K562 (cell line): ENCODE measurements at regions not wholly inside any gene's neighbourhood (a gene's known extent, or its start where the extent isn't known, plus 50 kb on each side); places are given as distances from the start of the nearest gene placed in this dataset.
"Not testable (repeated sequence)": the region's sequence is repeated elsewhere in the genome, so short reads cannot be mapped to it uniquely, and the experiment has no call there.

ENCODE experiments used
- CAMTA2 ChIP-seq: fragments of 250-450 bp; sonication (Bioruptor Pico); conservative IDR thresholded peaks from 2 replicates; pipeline ENCODE4 v1.5.1; 2022
- CBX1 ChIP-seq: sonication (generic); IDR thresholded peaks from 2 replicates; pipeline ENCODE4 v1.6.1; 2016; ENCODE audit warnings: antibody characterized with exemption, low read depth, mild to moderate bottlenecking
- EP300 ChIP-seq: IDR thresholded peaks from 2 replicates; pipeline ENCODE4 v1.6.1; 2012; ENCODE audit warnings: low read length, improper control_type of control experiment
- MTA3 ChIP-seq: fragments of 450-650 bp; formaldehyde crosslinking; IDR thresholded peaks from 2 replicates; pipeline ENCODE4 v1.6.1; 2017; ENCODE audit warnings: mild to moderate bottlenecking, borderline replicate concordance
- PRPF4 ChIP-seq: fragments of 200-400 bp; formaldehyde crosslinking; IDR thresholded peaks from one replicate; pipeline ENCODE4 v1.6.1; 2017; ENCODE audit warnings: low read length, low read depth, mild to moderate bottlenecking; ENCODE audit not compliant: insufficient read depth, poor library complexity, severe bottlenecking
- PTBP1 ChIP-seq: fragments of 200-400 bp; formaldehyde crosslinking; IDR thresholded peaks from 2 replicates; pipeline ENCODE4 v1.6.1; 2017; ENCODE audit warnings: low read depth, low read length
- RBFOX2 ChIP-seq: fragments of 200-400 bp; formaldehyde crosslinking; IDR thresholded peaks from 2 replicates; pipeline ENCODE4 v1.6.1; 2017; ENCODE audit warnings: low read depth, mild to moderate bottlenecking, low read length, moderate library complexity
- ZSCAN29 ChIP-seq: fragments of 450-650 bp; IDR thresholded peaks from 2 replicates; pipeline ENCODE4 v1.6.1; 2017
- TF ChIP-seq, protein P1 (sequence below): sonication (generic); formaldehyde crosslinking; IDR thresholded peaks from 2 replicates; pipeline ENCODE4 v1.8.0; 2022; ENCODE audit warnings: mild to moderate bottlenecking, missing genetic modification reagents
- TF ChIP-seq, protein P2 (sequence below), 3 experiments: IDR thresholded peaks in 2 of 3; conservative IDR thresholded peaks in 1 of 3; 2 replicates each; pipeline ENCODE4 v1.5.1; 2011 to 2012; ENCODE audit warnings: low read length in 3 of 3, mild to moderate bottlenecking in 3 of 3, control low read depth in 2 of 3, improper control_type of control experiment in 1 of 3, inconsistent platforms in 1 of 3, low read depth in 1 of 3, mixed read lengths in 1 of 3, moderate library complexity in 1 of 3; ENCODE audit not compliant: insufficient read depth in 2 of 3
- TF ChIP-seq, protein P3 (sequence below): sonication (generic); formaldehyde crosslinking; IDR thresholded peaks from 2 replicates; pipeline ENCODE4 v1.8.0; 2023; ENCODE audit warnings: mild to moderate bottlenecking, missing genetic modification reagents

DNA sequence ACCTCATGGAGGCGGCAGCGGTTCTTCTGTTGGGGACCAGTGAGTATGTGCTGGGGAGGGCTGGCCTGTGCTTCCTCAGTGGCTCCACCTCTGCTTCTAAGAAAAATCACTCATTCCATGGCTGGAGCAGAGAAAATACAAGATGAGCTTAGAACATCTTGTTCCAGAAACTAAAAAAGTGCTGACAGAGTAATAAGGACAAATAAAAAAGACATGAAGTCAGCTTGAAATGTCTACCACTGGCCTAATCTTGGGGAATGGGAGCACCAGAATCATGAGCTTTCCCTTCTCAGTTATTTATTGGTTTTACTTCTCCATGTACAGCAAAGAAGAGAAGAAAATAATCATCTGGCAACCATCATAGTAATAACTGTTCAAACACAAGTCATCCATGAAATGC, 81.1 kb upstream of the TEKT4 start:
- not testable (repeated sequence) for TF ChIP-seq PTBP1; EP300; PRPF4; RBFOX2; CBX1; CAMTA2 (CRISPR knock-in tag); MTA3; ZSCAN29
- TF ChIP-seq, protein P1, sequence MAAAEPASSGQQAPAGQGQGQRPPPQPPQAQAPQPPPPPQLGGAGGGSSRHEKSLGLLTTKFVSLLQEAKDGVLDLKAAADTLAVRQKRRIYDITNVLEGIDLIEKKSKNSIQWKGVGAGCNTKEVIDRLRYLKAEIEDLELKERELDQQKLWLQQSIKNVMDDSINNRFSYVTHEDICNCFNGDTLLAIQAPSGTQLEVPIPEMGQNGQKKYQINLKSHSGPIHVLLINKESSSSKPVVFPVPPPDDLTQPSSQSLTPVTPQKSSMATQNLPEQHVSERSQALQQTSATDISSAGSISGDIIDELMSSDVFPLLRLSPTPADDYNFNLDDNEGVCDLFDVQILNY (CRISPR knock-in tag), result not testable (repeated sequence)
- TF ChIP-seq, protein P2, sequence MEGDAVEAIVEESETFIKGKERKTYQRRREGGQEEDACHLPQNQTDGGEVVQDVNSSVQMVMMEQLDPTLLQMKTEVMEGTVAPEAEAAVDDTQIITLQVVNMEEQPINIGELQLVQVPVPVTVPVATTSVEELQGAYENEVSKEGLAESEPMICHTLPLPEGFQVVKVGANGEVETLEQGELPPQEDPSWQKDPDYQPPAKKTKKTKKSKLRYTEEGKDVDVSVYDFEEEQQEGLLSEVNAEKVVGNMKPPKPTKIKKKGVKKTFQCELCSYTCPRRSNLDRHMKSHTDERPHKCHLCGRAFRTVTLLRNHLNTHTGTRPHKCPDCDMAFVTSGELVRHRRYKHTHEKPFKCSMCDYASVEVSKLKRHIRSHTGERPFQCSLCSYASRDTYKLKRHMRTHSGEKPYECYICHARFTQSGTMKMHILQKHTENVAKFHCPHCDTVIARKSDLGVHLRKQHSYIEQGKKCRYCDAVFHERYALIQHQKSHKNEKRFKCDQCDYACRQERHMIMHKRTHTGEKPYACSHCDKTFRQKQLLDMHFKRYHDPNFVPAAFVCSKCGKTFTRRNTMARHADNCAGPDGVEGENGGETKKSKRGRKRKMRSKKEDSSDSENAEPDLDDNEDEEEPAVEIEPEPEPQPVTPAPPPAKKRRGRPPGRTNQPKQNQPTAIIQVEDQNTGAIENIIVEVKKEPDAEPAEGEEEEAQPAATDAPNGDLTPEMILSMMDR (IDR thresholded peaks at IDR 0.05 in 2 of 3, conservative IDR thresholded peaks at IDR 0.05 in 1 of 3; ENCODE audit: insufficient read depth in 2 of 3, low read depth in 1 of 3, low read length in 3 of 3), result not testable (repeated sequence)
- TF ChIP-seq, protein P3, sequence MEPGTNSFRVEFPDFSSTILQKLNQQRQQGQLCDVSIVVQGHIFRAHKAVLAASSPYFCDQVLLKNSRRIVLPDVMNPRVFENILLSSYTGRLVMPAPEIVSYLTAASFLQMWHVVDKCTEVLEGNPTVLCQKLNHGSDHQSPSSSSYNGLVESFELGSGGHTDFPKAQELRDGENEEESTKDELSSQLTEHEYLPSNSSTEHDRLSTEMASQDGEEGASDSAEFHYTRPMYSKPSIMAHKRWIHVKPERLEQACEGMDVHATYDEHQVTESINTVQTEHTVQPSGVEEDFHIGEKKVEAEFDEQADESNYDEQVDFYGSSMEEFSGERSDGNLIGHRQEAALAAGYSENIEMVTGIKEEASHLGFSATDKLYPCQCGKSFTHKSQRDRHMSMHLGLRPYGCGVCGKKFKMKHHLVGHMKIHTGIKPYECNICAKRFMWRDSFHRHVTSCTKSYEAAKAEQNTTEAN (CRISPR knock-in tag), result not testable (repeated sequence)
